GM06990 (cell line): ENCODE measurements at regions not wholly inside any gene's neighbourhood (a gene's known extent, or its start where the extent isn't known, plus 50 kb on each side); places are given as distances from the start of the nearest gene placed in this dataset.

Source experiments
- DNase-seq: peaks from one replicate; pipeline ENCODE4 v3.0.0-alpha.2; 2011; ENCODE audit not compliant: insufficient read length; ENCODE audit errors: extremely low read depth
- H3K27me3 ChIP-seq: replicated peaks from 2 replicates; pipeline ENCODE4 v1.6.0; 2011; ENCODE audit warnings: low read length; ENCODE audit not compliant: control insufficient read depth, insufficient read depth
- H3K36me3 ChIP-seq: 2 replicates; pipeline ENCODE4 v1.5.1; 2011; ENCODE audit warnings: low read length; ENCODE audit not compliant: control insufficient read depth, insufficient read depth
- H3K4me3 ChIP-seq: replicated peaks from 2 replicates; pipeline ENCODE4 v1.5.1; 2011; ENCODE audit warnings: low read depth, mild to moderate bottlenecking, control low read depth, low read length
- TF ChIP-seq, protein P1 (sequence below): IDR thresholded peaks from 2 replicates; pipeline ENCODE4 v1.5.1; 2011; ENCODE audit warnings: low read length, control low read depth, mild to moderate bottlenecking, inconsistent platforms; ENCODE audit not compliant: insufficient read depth, poor library complexity, severe bottlenecking

DNA sequence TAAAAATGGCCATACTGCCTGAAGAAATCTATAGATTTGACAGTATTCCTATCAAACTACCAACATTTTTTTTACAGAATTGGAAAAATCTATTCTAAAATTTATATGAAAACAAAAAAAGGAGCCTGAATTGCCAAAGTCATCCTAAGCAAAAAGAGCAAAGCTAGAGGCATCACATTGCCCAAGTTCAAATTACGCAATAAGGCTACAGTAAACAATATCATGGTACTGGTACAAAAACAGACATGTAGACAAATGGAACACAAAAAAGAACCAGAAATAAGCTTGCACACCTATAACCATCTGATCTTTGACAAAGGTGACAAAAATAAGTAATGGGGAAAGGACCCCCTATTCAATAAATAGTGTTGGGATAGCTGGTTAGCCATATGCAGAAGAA, 50.2 kb upstream of the THSD7B start:
- TF ChIP-seq, protein P1, sequence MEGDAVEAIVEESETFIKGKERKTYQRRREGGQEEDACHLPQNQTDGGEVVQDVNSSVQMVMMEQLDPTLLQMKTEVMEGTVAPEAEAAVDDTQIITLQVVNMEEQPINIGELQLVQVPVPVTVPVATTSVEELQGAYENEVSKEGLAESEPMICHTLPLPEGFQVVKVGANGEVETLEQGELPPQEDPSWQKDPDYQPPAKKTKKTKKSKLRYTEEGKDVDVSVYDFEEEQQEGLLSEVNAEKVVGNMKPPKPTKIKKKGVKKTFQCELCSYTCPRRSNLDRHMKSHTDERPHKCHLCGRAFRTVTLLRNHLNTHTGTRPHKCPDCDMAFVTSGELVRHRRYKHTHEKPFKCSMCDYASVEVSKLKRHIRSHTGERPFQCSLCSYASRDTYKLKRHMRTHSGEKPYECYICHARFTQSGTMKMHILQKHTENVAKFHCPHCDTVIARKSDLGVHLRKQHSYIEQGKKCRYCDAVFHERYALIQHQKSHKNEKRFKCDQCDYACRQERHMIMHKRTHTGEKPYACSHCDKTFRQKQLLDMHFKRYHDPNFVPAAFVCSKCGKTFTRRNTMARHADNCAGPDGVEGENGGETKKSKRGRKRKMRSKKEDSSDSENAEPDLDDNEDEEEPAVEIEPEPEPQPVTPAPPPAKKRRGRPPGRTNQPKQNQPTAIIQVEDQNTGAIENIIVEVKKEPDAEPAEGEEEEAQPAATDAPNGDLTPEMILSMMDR, result no peak
- H3K36me3 ChIP-seq, result no peaks in the 10 kb centered on the region
- H3K27me3 ChIP-seq, result no peaks in the 10 kb centered on the region
- no peak overlapping the region for H3K4me3 ChIP-seq
- no peak for DNase-seq

- DNase-seq, result no peak
- TF ChIP-seq, protein P1, result no peak
- Histone ChIP-seq H3K36me3 (no peaks in the 10 kb centered on the region), H3K27me3 (no peaks in the 10 kb centered on the region), H3K4me3 (no peak overlapping the region)
Observed at GRCh38 chr2:136714452-136714951, 50.8 kb upstream of the THSD7B start.

DNA sequence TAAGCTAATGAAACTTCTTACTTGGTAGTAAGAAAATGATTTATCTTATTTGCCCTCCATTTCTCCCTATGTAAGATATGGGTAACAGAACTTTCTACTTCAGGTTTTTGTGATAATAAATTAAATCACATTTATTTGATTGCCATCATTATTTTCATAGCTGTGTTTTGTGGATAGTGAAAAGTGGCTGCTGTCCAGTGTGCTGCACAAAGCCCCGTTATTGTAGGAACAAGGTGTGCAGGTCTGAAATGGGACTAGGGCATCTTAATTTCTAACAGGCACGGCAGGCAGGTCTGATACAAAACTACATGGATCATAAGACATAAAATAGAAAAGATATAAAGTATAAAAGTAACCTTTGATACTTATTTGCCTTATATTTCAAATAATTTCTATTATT, 51.6 kb upstream of the THSD7B start:
- H3K4me3 ChIP-seq, result no peak overlapping the region
- TF ChIP-seq, protein P1, result no peak
- no peak for DNase-seq
- H3K36me3 ChIP-seq, result no peaks in the 10 kb centered on the region
- no peaks in the 10 kb centered on the region for H3K27me3 ChIP-seq

GRCh38 chr2:136705336-136705735, 60.0 kb upstream of the THSD7B start:
- Histone ChIP-seq H3K27me3 (no peaks in the 10 kb centered on the region), H3K36me3 (no peaks in the 10 kb centered on the region), H3K4me3 (no peak overlapping the region)
- no peak for DNase-seq
- TF ChIP-seq, protein P1, result no peak

- Histone ChIP-seq H3K27me3 (no peaks in the 10 kb centered on the region), H3K4me3 (no peak overlapping the region), H3K36me3 (no peaks in the 10 kb centered on the region)
- DNase-seq, result no peak
- TF ChIP-seq, protein P1, result no peak
Observed at GRCh38 chr2:136703214-136703613, 62.1 kb upstream of the THSD7B start.

GRCh38 chr2:136696438-136696837, 68.9 kb upstream of the THSD7B start:
- DNase-seq, result no peak
- H3K4me3 ChIP-seq, result no peak overlapping the region
- TF ChIP-seq, protein P1, result no peak
- H3K36me3 ChIP-seq, result no peaks in the 10 kb centered on the region
- H3K27me3 ChIP-seq, result no peaks in the 10 kb centered on the region
